ENCODE measurements at regions not wholly inside any gene's neighbourhood (a gene's known extent, or its start where the extent isn't known, plus 50 kb on each side); places are given as distances from the start of the nearest gene placed in this dataset.

- Mint-ChIP-seq H3K4me1 (ENCODE audit: low read depth) (no peaks in the 10 kb centered on the region), H3K36me3 (ENCODE audit: low read depth) (no peaks in the 10 kb centered on the region), H3K9me3 (no peaks in the 10 kb centered on the region), H3K4me3 (no peak overlapping the region), H3K27ac (no peak overlapping the region), H3K27me3 (no peaks in the 10 kb centered on the region)
- intact Hi-C loops (cut with micrococcal nuclease), result no loop called here
Observed at GRCh38 chr5:174183701-174184100, 138.2 kb downstream of the NSG2 start.

GRCh38 chr5:174185506-174185905 is 140.0 kb downstream of the NSG2 start:
- Mint-ChIP-seq H3K9me3 (no peaks in the 10 kb centered on the region), H3K36me3 (ENCODE audit: low read depth) (no peaks in the 10 kb centered on the region), H3K27me3 (no peaks in the 10 kb centered on the region), H3K4me3 (no peak overlapping the region), H3K4me1 (ENCODE audit: low read depth) (no peaks in the 10 kb centered on the region), H3K27ac (no peak overlapping the region)
- intact Hi-C loops (cut with micrococcal nuclease), result no loop called here

DNA sequence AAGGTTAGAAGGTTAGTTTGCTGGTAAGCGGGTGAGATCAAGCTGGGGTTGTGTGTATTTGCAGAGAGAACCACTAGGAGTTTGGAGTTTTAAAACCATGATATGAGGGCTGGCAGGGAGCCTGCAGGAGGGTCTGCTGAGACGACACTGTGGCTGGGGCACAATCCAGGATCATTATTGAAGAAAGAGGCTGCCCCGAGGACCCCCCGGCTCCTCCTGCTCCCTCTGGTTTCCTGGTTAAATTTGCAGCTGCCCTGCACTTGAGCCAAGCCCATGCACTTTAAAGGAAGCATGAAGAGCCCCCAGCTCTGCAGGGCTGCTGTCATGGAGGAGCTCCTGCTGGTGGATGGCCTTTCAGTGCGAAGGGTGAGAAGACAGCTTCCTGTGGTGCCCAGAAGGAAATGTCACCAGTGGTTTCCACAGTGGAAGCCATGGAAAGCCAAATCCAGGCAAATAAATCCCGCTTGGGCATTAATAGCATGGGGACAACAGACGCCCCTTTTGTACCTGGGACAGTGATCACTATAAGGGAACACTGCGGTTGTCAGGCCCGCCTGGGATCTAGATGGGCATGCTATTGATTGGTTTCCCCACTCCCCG is 140.7 kb downstream of the NSG2 start:
- H3K27ac Mint-ChIP-seq, result no peak overlapping the region
- H3K4me3 Mint-ChIP-seq, result no peak overlapping the region
- H3K9me3 Mint-ChIP-seq, result no peaks in the 10 kb centered on the region
- H3K4me1 Mint-ChIP-seq (ENCODE audit: low read depth), result no peaks in the 10 kb centered on the region
- intact Hi-C loops (cut with micrococcal nuclease), result no loop called here
- H3K36me3 Mint-ChIP-seq (ENCODE audit: low read depth), result no peaks in the 10 kb centered on the region
- no peaks in the 10 kb centered on the region for H3K27me3 Mint-ChIP-seq

- intact Hi-C loops (cut with micrococcal nuclease), result no loop called here
- Mint-ChIP-seq H3K27me3 (no peaks in the 10 kb centered on the region), H3K4me3 (no peak overlapping the region), H3K9me3 (no peaks in the 10 kb centered on the region), H3K27ac (no peak overlapping the region), H3K36me3 (ENCODE audit: low read depth) (no peaks in the 10 kb centered on the region), H3K4me1 (ENCODE audit: low read depth) (no peaks in the 10 kb centered on the region)
Observed at GRCh38 chr5:174187001-174187400, 141.5 kb downstream of the NSG2 start.

DNA sequence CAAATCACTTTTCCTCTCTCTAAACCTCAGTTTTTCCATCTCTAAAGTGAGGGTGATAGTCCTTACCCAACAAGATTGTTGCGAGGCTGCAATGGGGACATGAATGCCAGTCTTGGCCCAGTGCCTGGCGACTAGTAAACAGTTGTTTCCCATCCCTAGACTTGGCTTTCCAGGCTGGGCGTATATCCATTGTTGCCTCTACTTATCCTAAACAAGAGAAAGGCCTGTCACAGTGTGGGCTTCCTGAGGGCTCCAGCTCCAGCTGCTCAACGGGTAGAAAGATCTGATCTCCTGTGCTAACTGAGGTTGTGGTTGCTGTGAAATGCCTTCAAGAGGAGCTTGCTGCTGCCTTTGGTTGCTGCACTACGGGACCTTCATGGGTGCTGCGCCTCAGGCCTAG is 142.0 kb downstream of the NSG2 start:
- H3K9me3 Mint-ChIP-seq, result no peaks in the 10 kb centered on the region
- H3K27ac Mint-ChIP-seq, result no peak overlapping the region
- no peaks in the 10 kb centered on the region for H3K27me3 Mint-ChIP-seq
- no peaks in the 10 kb centered on the region for H3K36me3 Mint-ChIP-seq (ENCODE audit: low read depth)
- no peak overlapping the region for H3K4me3 Mint-ChIP-seq
- H3K4me1 Mint-ChIP-seq (ENCODE audit: low read depth), result no peaks in the 10 kb centered on the region
- intact Hi-C loops (cut with micrococcal nuclease), result no loop called here

- intact Hi-C loops (cut with micrococcal nuclease), result no loop called here
- no peaks in the 10 kb centered on the region for H3K4me1 Mint-ChIP-seq (ENCODE audit: low read depth)
- H3K4me3 Mint-ChIP-seq, result no peak overlapping the region
- H3K27ac Mint-ChIP-seq, result no peak overlapping the region
- no peaks in the 10 kb centered on the region for H3K36me3 Mint-ChIP-seq (ENCODE audit: low read depth)
- no peaks in the 10 kb centered on the region for H3K27me3 Mint-ChIP-seq
- no peaks in the 10 kb centered on the region for H3K9me3 Mint-ChIP-seq
Observed at GRCh38 chr5:174188295-174188694, 142.8 kb downstream of the NSG2 start.

GRCh38 chr5:174189654-174190541 is 144.4 kb downstream of the NSG2 start:
- Mint-ChIP-seq H3K4me1 (ENCODE audit: low read depth) (no peaks in the 10 kb centered on the region), H3K27me3 (no peaks in the 10 kb centered on the region), H3K9me3 (no peaks in the 10 kb centered on the region), H3K36me3 (ENCODE audit: low read depth) (no peaks in the 10 kb centered on the region), H3K4me3 (no peak overlapping the region), H3K27ac (no peak overlapping the region)
- intact Hi-C loops (cut with micrococcal nuclease), result no loop called here

- no peaks in the 10 kb centered on the region for H3K4me1 Mint-ChIP-seq (ENCODE audit: low read depth)
- H3K4me3 Mint-ChIP-seq, result no peak overlapping the region
- intact Hi-C loops (cut with micrococcal nuclease), result no loop called here
- H3K27me3 Mint-ChIP-seq, result no peaks in the 10 kb centered on the region
- no peaks in the 10 kb centered on the region for H3K36me3 Mint-ChIP-seq (ENCODE audit: low read depth)
- no peak overlapping the region for H3K27ac Mint-ChIP-seq
- H3K9me3 Mint-ChIP-seq, result no peaks in the 10 kb centered on the region
Observed at GRCh38 chr5:174191076-174191475, 145.6 kb downstream of the NSG2 start.

DNA sequence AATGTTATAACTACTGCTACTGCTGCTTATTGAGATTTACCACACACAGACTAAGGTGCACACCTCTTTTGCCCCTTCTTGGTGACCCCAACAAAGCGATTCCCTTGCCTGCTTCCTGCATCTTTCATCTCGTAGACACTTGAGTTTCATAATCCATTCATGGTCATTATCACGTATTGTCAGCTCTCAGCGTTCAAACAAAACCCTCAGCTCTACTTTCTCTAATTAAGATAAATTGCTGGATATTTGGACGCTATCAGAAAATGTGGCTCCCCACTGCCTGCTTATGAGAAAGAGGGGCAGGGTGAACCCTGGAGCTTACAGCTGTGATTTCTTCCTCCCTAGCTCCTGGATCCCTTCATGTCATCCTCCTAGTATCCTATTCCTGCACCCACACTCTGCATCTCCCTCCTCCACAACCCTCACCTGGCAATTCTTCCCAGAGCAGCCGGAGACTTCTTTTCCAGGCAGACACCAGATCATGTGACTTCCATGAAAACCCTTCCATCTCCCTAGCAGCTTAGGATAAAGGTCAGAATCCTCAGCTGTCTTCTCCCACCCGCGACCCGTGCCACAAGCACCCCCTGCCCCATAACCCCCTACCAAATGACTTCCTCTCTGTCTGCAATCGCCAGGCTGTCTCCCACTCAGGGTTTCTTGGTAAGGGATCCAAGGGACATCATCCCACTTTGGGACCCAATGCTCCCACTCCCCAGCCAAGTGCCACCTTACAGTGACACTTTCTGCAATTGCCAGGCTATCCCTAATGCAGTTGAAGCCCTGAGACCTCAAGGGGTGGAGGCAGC is 146.5 kb downstream of the NSG2 start:
- Mint-ChIP-seq H3K4me1 (ENCODE audit: low read depth) (no peaks in the 10 kb centered on the region), H3K36me3 (ENCODE audit: low read depth) (no peaks in the 10 kb centered on the region), H3K4me3 (no peak overlapping the region), H3K27me3 (no peaks in the 10 kb centered on the region), H3K9me3 (no peaks in the 10 kb centered on the region), H3K27ac (no peak overlapping the region)
- intact Hi-C loops (cut with micrococcal nuclease), result no loop called here

GRCh38 chr5:174192901-174193300 is 147.4 kb downstream of the NSG2 start:
- Mint-ChIP-seq H3K9me3 (no peaks in the 10 kb centered on the region), H3K4me1 (ENCODE audit: low read depth) (no peaks in the 10 kb centered on the region), H3K4me3 (no peak overlapping the region), H3K27ac (no peak overlapping the region), H3K36me3 (ENCODE audit: low read depth) (no peaks in the 10 kb centered on the region), H3K27me3 (no peaks in the 10 kb centered on the region)
- intact Hi-C loops (cut with micrococcal nuclease), result no loop called here

- intact Hi-C loops (cut with micrococcal nuclease), result no loop called here
- Mint-ChIP-seq H3K27ac (no peak overlapping the region), H3K4me1 (ENCODE audit: low read depth) (no peaks in the 10 kb centered on the region), H3K27me3 (no peaks in the 10 kb centered on the region), H3K9me3 (no peaks in the 10 kb centered on the region), H3K36me3 (ENCODE audit: low read depth) (no peaks in the 10 kb centered on the region), H3K4me3 (no peak overlapping the region)
Observed at GRCh38 chr5:174195517-174195916, 150.0 kb downstream of the NSG2 start.

- Mint-ChIP-seq H3K27me3 (no peaks in the 10 kb centered on the region), H3K4me1 (ENCODE audit: low read depth) (no peaks in the 10 kb centered on the region), H3K4me3 (no peak overlapping the region), H3K36me3 (ENCODE audit: low read depth) (no peaks in the 10 kb centered on the region), H3K9me3 (no peaks in the 10 kb centered on the region), H3K27ac (no peak overlapping the region)
- intact Hi-C loops (cut with micrococcal nuclease), result no loop called here
Observed at GRCh38 chr5:174197929-174198328, 152.4 kb downstream of the NSG2 start.

DNA sequence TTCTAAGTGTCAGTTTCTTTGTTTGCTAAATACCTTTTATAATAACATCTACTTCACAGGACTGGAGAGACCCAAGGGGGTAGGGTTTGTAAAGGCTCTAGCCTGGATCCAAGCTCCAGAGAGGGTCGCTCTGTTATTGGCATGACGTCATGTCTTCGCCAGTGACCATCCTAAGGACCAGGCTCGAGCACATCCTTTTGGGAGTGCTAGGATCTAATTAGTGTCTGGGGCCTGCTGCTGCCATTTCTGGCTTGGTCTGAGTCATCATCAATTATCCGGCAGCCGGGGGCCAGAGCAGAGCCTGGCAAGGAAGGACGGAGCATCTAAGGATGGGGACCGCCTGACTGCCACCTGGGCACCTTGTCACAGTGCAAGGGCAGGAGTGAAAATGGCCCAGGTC is 153.0 kb downstream of the NSG2 start:
- Mint-ChIP-seq H3K27ac (no peak overlapping the region), H3K4me1 (ENCODE audit: low read depth) (no peaks in the 10 kb centered on the region), H3K4me3 (no peak overlapping the region), H3K9me3 (no peaks in the 10 kb centered on the region), H3K36me3 (ENCODE audit: low read depth) (no peaks in the 10 kb centered on the region), H3K27me3 (no peaks in the 10 kb centered on the region)
- intact Hi-C loops (cut with micrococcal nuclease), result no loop called here

DNA sequence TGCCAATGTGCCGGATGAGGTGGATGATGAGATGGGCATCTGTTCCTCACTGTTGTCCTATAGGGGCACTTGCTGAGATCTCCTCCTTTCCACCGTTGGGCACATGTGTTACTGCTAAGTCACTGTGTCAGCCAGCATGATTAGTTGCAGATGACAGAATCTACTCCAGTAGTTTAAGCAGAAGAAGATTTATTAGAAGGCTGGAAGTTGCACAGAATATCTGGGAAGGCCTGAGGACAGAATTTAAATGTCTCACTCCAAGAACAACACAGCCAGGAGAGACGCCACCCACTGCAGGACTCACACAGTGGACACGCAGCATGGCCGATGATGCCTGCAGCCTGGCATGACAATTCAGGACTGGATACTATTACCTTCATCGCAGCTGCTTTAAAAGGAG is 157.5 kb downstream of the NSG2 start:
- intact Hi-C loops (cut with micrococcal nuclease), result no loop called here
- no peaks in the 10 kb centered on the region for H3K27me3 Mint-ChIP-seq
- no peaks in the 10 kb centered on the region for H3K4me1 Mint-ChIP-seq (ENCODE audit: low read depth)
- no peaks in the 10 kb centered on the region for H3K9me3 Mint-ChIP-seq
- no peak overlapping the region for H3K27ac Mint-ChIP-seq
- no peaks in the 10 kb centered on the region for H3K36me3 Mint-ChIP-seq (ENCODE audit: low read depth)
- H3K4me3 Mint-ChIP-seq, result no peak overlapping the region

Measured in dendritic cell treated with granulocyte-macrophage colony-stimulating factor and Interleukin-4, amounts not matched to agents 40 ng/mL and 50 ng/mL, for 4 days (primary cell).